PFSK-1 (cell line): ENCODE measurements at regions not wholly inside any gene's neighbourhood (a gene's known extent, or its start where the extent isn't known, plus 50 kb on each side); places are given as distances from the start of the nearest gene placed in this dataset.

Experiments used
- FOXP2 ChIP-seq: optimal IDR thresholded peaks from 2 replicates; pipeline ENCODE3; 2011; ENCODE audit warnings: borderline replicate concordance, control low read depth, inconsistent platforms; ENCODE audit not compliant: insufficient read depth; ENCODE audit errors: extremely low read length, extremely low read depth
- POLR2AphosphoS5 ChIP-seq: IDR thresholded peaks from 2 replicates; pipeline ENCODE4 v1.6.1; 2012; ENCODE audit warnings: low read depth, mild to moderate bottlenecking, control low read depth, low read length, moderate library complexity
- SIN3A ChIP-seq: IDR thresholded peaks from 2 replicates; pipeline ENCODE4 v1.6.1; 2012; ENCODE audit warnings: mild to moderate bottlenecking, low read length, moderate library complexity, borderline replicate concordance; ENCODE audit not compliant: insufficient read depth
- TAF1 ChIP-seq: IDR thresholded peaks from 2 replicates; pipeline ENCODE4 v1.6.1; 2012; ENCODE audit warnings: low read length, control low read depth, borderline replicate concordance; ENCODE audit not compliant: insufficient read depth
- TF ChIP-seq, protein P1 (sequence below), 2 experiments: IDR thresholded peaks; 2 replicates each; pipeline versions ENCODE4 v1.6.1 to v1.8.0; 2011 to 2012; ENCODE audit warnings: low read depth in 2 of 2, low read length in 2 of 2, control low read depth in 1 of 2, inconsistent platforms in 1 of 2, mild to moderate bottlenecking in 1 of 2, moderate library complexity in 1 of 2; ENCODE audit not compliant: insufficient read depth in 1 of 2

DNA sequence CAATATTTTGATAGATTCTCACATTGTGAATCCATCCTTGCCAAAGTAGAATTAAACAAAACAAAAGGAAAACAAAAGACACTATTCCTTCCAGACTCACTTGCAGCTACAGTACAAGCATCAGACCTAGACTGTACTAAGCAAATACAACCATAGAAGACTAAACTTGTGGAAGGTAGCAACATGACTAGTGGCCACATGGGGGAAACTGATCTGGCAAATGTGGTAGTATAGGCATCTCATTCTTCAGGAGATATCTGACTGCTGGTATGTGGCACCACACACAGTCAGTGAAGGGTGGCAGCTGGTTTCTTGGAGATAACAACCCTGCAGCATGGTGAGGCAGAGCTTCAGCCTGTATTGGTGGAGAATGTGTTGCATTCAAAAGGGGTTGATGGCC, 81.0 kb upstream of the ACVR2A start:
- TF ChIP-seq SIN3A (no peak), FOXP2 (no peak), TAF1 (no peak), POLR2AphosphoS5 (no peak)
- TF ChIP-seq, protein P1, sequence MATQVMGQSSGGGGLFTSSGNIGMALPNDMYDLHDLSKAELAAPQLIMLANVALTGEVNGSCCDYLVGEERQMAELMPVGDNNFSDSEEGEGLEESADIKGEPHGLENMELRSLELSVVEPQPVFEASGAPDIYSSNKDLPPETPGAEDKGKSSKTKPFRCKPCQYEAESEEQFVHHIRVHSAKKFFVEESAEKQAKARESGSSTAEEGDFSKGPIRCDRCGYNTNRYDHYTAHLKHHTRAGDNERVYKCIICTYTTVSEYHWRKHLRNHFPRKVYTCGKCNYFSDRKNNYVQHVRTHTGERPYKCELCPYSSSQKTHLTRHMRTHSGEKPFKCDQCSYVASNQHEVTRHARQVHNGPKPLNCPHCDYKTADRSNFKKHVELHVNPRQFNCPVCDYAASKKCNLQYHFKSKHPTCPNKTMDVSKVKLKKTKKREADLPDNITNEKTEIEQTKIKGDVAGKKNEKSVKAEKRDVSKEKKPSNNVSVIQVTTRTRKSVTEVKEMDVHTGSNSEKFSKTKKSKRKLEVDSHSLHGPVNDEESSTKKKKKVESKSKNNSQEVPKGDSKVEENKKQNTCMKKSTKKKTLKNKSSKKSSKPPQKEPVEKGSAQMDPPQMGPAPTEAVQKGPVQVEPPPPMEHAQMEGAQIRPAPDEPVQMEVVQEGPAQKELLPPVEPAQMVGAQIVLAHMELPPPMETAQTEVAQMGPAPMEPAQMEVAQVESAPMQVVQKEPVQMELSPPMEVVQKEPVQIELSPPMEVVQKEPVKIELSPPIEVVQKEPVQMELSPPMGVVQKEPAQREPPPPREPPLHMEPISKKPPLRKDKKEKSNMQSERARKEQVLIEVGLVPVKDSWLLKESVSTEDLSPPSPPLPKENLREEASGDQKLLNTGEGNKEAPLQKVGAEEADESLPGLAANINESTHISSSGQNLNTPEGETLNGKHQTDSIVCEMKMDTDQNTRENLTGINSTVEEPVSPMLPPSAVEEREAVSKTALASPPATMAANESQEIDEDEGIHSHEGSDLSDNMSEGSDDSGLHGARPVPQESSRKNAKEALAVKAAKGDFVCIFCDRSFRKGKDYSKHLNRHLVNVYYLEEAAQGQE (IDR thresholded peaks at IDR 0.05; ENCODE audit: insufficient read depth in 1 of 2, low read depth in 2 of 2, low read length in 2 of 2) = no peak

DNA sequence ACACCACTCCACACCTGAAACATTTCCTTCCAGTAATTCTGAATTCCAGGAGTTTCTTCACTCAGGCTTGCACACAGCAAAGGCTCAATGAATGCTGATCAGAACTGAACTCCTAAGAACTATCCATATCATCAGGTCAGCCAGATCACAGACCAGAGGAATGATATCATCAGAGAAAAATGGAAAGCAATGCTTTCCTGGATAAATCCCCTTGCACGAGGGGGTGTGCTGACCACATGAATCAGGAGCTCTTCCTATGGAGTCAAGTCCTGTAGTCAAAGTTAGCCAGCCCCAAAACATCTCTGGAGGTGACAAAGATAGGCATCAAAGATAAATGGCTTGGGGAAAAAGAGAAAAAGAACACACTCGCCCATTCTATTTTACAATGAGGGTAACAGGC, 83.8 kb upstream of the ACVR2A start:
- TF ChIP-seq POLR2AphosphoS5 (no peak), TAF1 (no peak), FOXP2 (no peak), SIN3A (no peak)
- TF ChIP-seq, protein P1 (IDR thresholded peaks at IDR 0.05; ENCODE audit: insufficient read depth in 1 of 2, low read depth in 2 of 2, low read length in 2 of 2) = no peak

DNA sequence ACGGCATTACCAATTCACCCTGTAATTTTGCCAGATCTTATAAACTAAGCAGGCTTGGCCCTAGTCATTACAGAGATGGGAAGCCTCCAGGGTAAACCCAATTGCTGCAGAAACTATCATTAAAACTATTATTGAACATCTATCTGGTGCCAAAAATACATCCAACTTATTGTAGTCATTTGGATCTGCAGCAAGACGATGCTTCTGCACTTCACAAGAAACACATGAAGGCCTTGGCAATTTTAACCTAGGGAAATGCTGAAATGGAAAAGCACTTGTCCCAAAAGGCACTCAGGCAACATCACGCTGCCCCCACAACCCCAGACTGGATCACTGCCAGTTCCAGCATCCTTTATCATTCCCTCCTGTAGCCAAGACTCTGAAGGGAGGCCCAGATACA, 85.3 kb upstream of the ACVR2A start:
- TF ChIP-seq, protein P1 (IDR thresholded peaks at IDR 0.05; ENCODE audit: insufficient read depth in 1 of 2, low read depth in 2 of 2, low read length in 2 of 2) = no peak
- TF ChIP-seq POLR2AphosphoS5 (no peak), FOXP2 (no peak), TAF1 (no peak), SIN3A (no peak)

DNA sequence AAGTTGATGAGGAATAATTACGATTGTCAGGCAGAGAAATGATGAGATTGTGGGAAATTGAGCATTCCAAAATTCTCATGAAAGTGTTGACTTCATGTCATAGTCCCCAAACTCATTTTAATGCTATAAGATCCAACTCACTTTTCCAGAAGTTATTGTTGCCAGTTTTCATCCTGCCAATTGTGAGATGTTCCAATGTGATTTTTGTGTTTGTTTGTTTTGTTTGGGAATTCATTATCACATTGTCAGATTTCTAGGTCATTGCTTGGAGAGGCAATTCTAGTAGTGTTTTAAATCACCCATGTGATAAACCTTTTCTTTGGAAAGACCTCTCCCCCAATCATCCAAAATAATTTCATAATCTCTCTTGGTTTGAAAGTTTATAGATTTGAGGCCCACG, 86.0 kb upstream of the ACVR2A start:
- TF ChIP-seq SIN3A (no peak), FOXP2 (no peak), TAF1 (no peak), POLR2AphosphoS5 (no peak)
- TF ChIP-seq, protein P1 (IDR thresholded peaks at IDR 0.05; ENCODE audit: insufficient read depth in 1 of 2, low read depth in 2 of 2, low read length in 2 of 2) = no peak

DNA sequence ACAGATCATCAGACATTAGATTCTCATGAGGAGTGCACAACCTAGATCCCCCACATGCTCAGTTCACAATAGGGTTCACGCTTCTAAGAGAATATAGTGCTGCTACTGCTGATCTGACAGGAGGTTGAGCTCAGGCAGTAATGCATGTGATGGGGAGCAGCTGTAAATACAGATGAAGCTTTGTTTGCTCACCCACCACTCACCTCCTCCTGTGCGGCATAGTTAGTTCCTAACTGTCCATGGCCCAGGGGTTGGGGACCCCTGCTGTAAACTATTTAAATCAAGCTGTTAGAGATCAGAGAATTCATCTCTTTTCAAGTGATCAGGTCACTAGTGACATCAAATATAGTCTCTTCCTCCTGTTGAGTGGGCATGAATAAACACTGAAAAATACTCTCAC, 88.8 kb upstream of the ACVR2A start:
- TF ChIP-seq, protein P1 (IDR thresholded peaks at IDR 0.05; ENCODE audit: insufficient read depth in 1 of 2, low read depth in 2 of 2, low read length in 2 of 2) = no peak
- TF ChIP-seq FOXP2 (no peak), SIN3A (no peak), POLR2AphosphoS5 (no peak), TAF1 (no peak)
